ENCODE measurements at regions not wholly inside any gene's neighbourhood (a gene's known extent, or its start where the extent isn't known, plus 50 kb on each side); places are given as distances from the start of the nearest gene placed in this dataset.

GRCh38 chrY:7467796-7468520 lies 556.4 kb upstream of the AMELY start:
- DNase-seq (ENCODE audit: extremely low read depth in 1 of 11, low read depth in 9 of 11, low spot score in 4 of 11), result no peak

DNA sequence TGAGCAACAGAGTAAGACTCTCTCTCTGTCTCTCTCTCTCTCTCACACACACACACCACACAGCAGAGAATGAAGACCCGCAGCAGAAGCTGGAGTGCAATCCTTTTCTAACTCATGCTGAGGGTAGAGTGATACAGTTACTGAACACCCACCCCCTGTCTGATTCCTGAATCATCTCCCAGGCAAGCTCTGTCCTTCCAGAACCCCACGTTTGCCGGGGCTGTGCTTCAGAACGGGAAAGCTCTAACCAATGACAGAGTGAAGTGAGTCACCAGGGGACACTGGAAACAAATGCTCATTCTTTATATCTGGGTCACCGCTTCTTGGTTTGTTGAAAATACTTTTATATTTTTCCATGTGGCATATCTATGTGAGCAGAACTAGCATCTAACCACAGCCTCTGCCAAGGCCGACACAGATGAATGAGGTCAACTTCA lies 553.7 kb upstream of the AMELY start:
- DNase-seq (ENCODE audit: extremely low read depth in 1 of 11, low read depth in 9 of 11, low spot score in 4 of 11), result no peak

DNA sequence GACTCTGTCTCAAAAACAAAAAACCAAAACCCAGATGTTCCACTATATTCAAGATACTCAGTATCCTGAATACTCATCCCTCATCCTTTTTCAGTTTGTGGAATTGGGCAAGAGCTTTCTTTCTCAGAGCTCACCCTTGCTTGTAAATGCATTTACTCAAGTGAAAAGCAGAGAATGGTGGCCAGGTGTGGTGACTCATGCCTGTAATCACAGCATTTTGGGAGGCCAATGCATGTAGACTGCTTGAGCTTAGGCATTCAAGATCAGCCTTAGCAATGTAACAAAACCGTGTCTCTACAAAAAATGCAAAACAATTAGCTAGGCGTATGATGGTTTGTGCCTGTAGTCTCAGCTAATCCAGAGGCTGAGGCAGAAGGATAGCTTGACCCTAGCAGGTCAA lies 553.2 kb upstream of the AMELY start:
- no peak for DNase-seq (ENCODE audit: extremely low read depth in 1 of 11, low read depth in 9 of 11, low spot score in 4 of 11)

DNA sequence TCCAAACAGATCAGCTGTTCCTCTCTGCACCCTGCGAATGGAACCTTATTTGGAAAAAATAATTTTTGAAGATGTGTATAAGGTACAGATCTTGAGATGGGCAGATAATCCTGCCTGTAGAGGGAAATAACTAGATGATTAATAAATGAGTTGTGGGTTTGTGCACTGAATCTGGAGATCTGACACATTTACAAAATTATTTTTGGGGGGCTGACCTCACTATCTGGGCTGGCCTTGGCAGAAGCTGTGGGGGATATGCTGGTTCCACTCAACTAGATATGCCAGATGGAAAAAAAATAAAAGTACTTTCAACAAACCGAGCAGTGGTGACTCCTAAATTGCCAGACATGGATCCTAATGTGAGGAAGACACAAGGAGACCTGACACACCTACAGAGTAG lies 552.2 kb upstream of the AMELY start:
- DNase-seq (ENCODE audit: extremely low read depth in 1 of 11, low read depth in 9 of 11, low spot score in 4 of 11), result no peak

- DNase-seq (ENCODE audit: extremely low read depth in 1 of 11, low read depth in 9 of 11, low spot score in 4 of 11), result no peak
These were observed 551.6 kb upstream of the AMELY start for GRCh38 chrY:7463196-7463595.

DNA sequence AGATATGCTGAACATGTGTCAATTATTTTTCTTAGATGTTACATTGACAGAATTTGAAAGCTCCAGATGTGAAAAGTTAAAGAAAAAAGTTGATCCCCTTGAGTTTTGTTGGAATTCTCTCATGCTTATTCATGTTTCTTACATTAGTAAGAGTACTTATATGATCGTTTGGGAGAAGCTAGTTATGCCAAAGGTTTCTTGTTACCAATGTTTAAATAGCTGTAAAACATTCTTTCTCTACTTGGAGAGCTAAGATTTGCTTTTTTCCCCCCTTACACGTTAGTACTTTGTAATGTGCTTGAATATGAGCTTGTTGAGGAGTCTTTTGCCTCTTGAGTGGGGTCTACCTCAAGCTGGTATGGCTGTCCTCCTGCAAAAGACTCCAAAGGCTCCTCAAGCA lies 551.1 kb upstream of the AMELY start:
- DNase-seq (ENCODE audit: extremely low read depth in 1 of 11, low read depth in 9 of 11, low spot score in 4 of 11), result no peak

DNA sequence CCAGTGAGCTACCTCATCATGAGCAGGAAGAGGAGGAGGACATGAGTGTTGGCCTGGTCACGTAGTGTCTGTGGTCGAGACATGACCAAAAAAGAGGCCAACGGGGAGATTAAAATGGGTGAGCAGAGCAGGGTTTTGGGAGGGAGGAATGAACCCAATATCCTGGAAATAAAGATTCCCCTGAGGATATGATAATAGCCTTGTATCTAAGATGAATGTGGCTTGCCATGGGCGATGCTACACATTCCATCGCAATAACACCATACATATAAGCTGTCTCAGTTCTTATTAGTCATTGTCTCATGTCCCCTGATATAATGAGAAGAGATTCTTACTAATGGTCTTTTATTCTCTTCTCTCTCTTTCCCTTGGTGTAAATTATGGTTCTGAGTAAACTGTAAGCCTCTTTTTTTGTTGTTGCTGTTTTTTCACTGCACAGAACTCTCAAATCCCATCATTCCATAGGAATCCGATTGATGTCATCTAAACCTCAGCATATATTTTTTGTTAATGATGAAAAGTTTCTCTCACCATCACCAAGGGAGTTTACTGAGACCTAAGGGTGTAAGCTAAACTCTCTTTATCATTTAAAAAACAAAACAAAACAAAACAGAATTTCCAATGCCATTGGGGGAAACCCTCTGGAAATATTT lies 550.4 kb upstream of the AMELY start:
- DNase-seq (ENCODE audit: extremely low read depth in 1 of 11, low read depth in 9 of 11, low spot score in 4 of 11), result no peak

- no peak for DNase-seq (ENCODE audit: extremely low read depth in 1 of 11, low read depth in 9 of 11, low spot score in 4 of 11)
These were observed 548.2 kb upstream of the AMELY start for GRCh38 chrY:7459802-7460201.

DNA sequence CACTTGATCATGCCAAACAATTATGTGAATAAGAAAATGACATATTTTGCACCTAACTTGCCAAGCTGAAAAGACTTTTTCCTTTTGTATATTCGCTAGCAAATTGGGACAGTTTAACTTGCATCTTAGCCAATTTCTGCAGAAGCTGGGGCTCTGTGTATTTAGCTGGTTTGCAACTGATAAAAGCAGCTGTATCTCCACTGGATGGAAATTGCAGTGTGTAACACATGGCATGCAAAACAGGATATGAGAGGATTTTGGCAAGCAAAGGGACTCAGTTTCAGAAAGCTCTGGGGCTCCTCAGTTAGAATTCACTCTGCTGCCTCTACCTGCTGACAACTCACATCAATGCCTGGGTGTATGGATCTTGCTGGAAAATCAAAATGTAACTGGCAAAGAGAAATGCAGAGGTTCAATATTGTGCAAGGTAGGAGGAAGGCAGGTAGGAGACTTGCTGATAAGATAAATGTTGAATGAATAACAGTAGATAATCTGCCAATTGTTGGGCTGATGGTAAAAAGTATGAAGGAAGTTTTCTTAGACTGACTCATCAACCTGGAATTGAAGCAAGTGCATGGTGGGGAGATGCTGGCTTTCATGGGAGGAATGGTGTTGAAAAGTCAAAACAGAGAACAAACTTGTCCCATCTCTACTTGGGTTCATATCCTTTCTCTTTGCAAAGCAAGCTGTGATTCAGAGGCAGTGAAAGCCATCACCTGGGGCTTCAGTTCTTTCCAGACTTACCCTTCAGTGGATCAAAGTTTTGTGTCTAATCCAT lies 546.9 kb upstream of the AMELY start:
- DNase-seq (ENCODE audit: extremely low read depth in 1 of 11, low read depth in 9 of 11, low spot score in 4 of 11), result no peak

DNA sequence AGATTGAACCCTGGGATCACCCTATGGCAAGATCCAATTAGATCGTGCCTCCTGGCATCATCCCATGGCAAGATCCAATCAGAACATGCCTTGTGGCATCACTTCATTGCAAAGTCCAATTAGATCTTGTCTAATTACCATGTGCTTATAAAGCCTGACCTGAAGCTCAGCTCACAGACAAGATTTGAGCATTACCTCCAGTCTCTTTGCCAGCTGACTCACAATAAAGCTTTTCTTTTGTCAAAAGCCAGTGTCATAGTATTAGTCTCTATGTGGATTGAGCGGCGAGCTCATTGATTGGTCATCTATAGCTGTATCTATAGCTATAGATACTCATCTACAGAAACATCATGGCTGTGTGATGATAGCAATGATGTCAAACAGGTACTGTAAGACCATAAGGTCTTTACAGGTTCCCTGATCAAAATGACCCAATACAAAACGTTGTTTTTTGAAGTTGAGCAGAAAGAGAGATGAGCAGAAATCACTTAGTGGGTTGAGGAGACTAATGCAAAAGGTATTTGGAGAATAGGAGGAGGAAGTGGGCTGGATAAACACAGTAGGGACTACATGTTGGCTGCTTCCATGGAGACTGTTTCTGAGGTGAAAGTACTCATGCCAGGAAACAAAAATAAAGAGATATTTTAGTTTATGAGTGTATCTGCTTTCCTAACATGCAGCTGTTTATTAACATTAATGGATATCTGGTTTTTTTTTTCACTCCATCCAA lies 545.9 kb upstream of the AMELY start:
- no peak for DNase-seq (ENCODE audit: extremely low read depth in 1 of 11, low read depth in 9 of 11, low spot score in 4 of 11)

DNA sequence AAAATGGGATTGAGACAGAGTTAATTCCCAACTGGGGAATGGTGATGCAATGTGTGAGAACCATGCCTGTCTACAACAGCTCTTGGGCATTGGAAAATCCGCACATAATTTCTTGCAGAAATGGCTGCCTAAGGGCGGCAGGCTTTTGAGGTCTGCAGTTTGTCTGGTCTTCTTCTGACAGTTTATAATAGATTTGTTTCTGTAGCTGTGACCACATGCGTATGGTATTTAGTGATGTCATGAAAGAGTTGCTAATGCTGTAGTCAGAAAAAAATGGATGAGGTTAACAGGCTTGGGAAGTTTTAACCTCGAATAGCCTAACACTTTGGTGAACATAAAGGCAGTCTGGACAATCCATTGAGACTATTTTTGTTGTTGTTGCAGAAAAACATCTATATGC lies 544.1 kb upstream of the AMELY start:
- no peak for DNase-seq (ENCODE audit: extremely low read depth in 1 of 11, low read depth in 9 of 11, low spot score in 4 of 11)

DNA sequence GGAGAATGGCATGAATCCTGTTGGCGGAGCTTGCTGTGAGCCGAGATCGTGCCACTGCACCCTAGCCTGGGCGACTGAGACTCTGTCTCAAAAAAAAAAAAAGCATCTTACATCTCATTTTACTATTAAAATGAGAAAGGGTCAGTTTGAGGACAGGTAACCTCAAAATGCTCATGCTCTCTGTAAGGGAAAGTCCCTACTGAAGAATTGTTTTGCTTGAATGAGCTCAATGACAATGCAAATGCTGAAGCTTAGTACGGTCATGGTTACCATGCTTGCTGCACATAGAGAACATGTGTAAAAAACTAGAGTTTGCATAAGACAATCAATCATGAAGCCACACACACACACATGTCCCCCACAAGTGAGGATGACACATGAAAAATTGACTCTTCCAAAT lies 541.8 kb upstream of the AMELY start:
- no peak for DNase-seq (ENCODE audit: extremely low read depth in 1 of 11, low read depth in 9 of 11, low spot score in 4 of 11)

DNA sequence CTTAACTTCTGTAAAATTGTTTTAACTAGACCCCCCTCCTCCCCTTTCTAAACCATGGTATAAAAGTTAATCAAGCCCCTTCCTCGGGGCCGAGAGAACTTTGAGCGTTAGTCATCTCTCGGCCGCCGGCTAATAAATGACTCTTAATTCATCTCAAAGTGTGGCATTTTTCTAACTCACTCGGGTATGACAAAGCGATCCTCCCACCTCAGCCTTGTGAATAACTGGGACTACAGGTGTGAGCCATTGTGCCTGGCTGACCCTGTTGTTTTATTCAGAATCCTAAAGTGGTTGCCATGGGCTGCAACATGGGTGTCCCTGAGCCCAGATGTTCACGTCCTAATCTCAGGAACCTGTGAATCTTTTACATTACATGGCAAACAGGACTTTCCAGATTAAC lies 540.7 kb upstream of the AMELY start:
- DNase-seq (ENCODE audit: extremely low read depth in 1 of 11, low read depth in 9 of 11, low spot score in 4 of 11), result peak in 1 of 11 donors; percentile 0

GRCh38 chrY:7449860-7450259 lies 538.3 kb upstream of the AMELY start:
- no peak for DNase-seq (ENCODE audit: extremely low read depth in 1 of 11, low read depth in 9 of 11, low spot score in 4 of 11)

DNA sequence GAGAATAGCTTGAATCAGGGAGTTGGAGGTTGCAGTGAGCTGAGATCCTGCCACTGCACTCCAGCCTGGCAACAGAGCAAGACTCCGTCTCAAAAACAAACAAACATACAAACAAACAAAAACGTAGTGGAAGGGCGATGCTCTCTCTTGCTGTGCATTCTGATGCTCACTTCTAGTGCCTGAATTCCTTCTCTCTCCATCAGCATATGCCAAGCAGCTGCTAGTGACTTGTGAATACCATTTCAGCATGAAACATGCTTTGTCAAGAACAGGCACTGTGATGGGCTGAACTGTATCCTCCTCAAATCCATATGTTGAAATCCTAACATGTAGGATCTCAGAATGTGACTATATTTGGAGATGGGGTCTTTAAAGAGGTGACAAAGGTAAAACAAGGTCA lies 537.1 kb upstream of the AMELY start:
- DNase-seq (ENCODE audit: extremely low read depth in 1 of 11, low read depth in 9 of 11, low spot score in 4 of 11), result no peak

DNA sequence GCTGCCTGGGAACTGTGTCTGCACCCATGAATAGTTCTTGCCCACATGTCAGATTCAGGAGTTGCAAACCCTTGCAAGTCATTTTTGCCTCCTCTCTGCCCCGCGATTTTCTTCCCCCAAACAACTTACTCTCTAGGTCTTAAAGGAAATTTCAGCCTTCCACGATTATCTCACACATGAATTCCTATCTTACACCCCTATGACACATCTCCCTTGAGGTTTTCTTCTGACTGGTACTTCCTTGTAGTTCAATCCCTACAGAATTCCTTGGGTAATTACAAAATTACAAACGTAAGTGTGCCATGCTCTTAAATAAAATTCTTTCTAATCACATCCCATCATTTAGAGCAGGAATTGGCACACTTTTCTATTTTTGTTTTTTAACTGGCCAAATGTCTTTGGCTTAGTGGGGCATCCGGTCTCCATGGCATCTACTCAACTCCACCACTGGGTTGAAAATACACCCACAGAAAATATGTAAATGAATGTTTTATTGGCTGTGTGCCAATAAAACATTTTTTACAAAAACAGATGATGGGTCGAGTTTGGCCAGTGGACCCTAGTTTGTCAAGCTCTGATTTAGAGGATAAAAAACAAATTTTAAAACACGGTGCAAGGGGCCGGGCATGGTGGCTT lies 536.4 kb upstream of the AMELY start:
- DNase-seq (ENCODE audit: extremely low read depth in 1 of 11, low read depth in 9 of 11, low spot score in 4 of 11), result no peak

DNA sequence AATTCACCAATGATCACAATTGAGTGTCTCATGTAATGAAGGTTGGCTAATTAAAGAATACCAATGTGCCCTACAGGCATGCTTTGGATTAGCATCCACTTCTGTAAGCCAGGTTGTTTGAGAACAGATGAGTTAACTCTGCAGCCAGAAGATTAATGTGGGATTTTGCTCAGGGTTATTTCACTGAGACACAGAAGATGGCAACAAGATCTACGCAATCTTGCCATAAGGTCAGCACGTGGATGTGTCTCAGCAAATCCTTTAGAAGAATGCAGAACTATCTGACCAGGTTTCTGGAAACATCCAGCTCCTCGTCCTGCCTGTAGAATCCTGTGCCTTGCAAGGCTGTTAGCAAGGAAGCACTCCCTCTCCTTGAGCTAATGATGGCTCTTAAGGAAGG lies 532.6 kb upstream of the AMELY start:
- no peak for DNase-seq (ENCODE audit: extremely low read depth in 1 of 11, low read depth in 9 of 11, low spot score in 4 of 11)

DNA sequence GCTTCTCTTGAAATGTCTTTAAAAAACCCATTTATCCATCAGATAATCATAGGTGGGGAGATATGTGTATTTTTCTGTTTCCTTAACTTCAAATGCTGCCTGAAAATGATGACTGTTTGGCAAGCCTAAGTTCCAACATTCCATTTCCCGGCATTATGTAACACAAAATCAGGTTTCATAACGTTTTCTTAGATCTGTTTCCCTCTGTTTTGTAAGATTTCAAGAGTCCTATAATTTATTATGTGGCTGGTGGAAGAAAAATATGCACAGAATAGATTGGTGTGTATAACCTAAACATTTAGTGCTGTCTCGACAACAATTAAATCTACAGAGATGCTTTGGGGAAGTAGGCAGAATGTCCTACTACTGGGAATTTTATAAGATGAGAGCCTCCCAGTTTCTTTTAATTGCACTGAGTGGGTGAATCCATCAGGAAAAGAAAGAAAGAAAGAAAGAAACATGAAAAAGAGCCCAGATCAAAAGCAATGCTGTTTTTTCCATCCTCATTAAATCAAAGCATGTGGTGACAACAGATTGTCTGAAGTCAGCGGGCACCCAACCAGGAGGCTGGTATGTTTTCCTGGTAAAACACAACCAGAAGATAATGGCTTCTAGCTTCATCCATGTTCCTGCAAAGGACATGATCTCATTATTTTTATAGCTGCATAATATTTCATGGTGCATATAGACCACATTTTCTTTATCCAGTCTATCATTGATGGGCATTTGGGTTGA lies 529.4 kb upstream of the AMELY start:
- no peak for DNase-seq (ENCODE audit: extremely low read depth in 1 of 11, low read depth in 9 of 11, low spot score in 4 of 11)

- no peak for DNase-seq (ENCODE audit: extremely low read depth in 1 of 11, low read depth in 9 of 11, low spot score in 4 of 11)
These were observed 525.5 kb upstream of the AMELY start for GRCh38 chrY:7437086-7437485.
